Activated CD8-positive, alpha-beta T cell treated with anti-CD3 and anti-CD28 coated beads for 36 hours (primary cell): ENCODE measurements at regions not wholly inside any gene's neighbourhood (a gene's known extent, or its start where the extent isn't known, plus 50 kb on each side); places are given as distances from the start of the nearest gene placed in this dataset.

Source experiments
- ATAC-seq: fragments of 200-7000 bp; cut with Tn5 transposase; one replicate; pipeline ENCODE4 v1.10.0; 2021; ENCODE audit warnings: mild to moderate bottlenecking, moderate library complexity
- CTCF ChIA-PET: fragments of 350-600 bp; sonication (Branson Sonifier 250); formaldehyde crosslinking; loops from one replicate; lab custom pipeline; 2021; ENCODE audit warnings: antibody characterized with exemption; lab: Charles Lee
- POLR2A ChIA-PET: fragments of 350-600 bp; sonication (Branson Sonifier 250); formaldehyde crosslinking; loops from one replicate; lab custom pipeline; 2021; ENCODE audit warnings: antibody characterized with exemption; lab: Charles Lee
- DNase-seq: peaks from one replicate; pipeline ENCODE4 v3.0.0-alpha.2; 2020
- H3K27ac Mint-ChIP-seq: one replicate; pipeline ENCODE4 v1.8.0; 2021; ENCODE audit warnings: mild to moderate bottlenecking, mixed read lengths
- H3K27me3 Mint-ChIP-seq: one replicate; pipeline ENCODE4 v1.8.0; 2021; ENCODE audit warnings: mixed read lengths
- H3K36me3 Mint-ChIP-seq: one replicate; pipeline ENCODE4 v1.8.0; 2021; ENCODE audit warnings: low read depth, mixed read lengths
- H3K4me1 Mint-ChIP-seq: one replicate; pipeline ENCODE4 v1.8.0; 2021; ENCODE audit warnings: low read depth, mixed read lengths
- H3K4me3 Mint-ChIP-seq: one replicate; pipeline ENCODE4 v1.8.0; 2021; ENCODE audit warnings: mild to moderate bottlenecking, moderate library complexity, mixed read lengths
- H3K9me3 Mint-ChIP-seq: one replicate; pipeline ENCODE4 v1.8.0; 2021; ENCODE audit warnings: mixed read lengths
- CTCF ChIP-seq: fragments of 200-600 bp; IDR thresholded peaks from one replicate; pipeline ENCODE4 v1.8.0; 2022; ENCODE audit warnings: antibody characterized with exemption, mild to moderate bottlenecking
- intact Hi-C: fragments of 100-400 bp; cut with micrococcal nuclease; formaldehyde crosslinking; loops from one replicate; pipeline ENCODE4 v1.10.0; 2022

- CTCF ChIA-PET = interaction anchor here (0.6 to 9.9 kb wide), 35 partner anchors 9 to 305 kb away, joined by 3 to 116 read pairs (median 4); no protein-coding TSS in a partner anchor
- POLR2A ChIA-PET = no interaction called here
Measured at GRCh38 chr4:53929311-53929710, 135.1 kb downstream of the CHIC2 start.

GRCh38 chr4:53928825-53929224 is 135.6 kb downstream of the CHIC2 start:
- Mint-ChIP-seq H3K27ac (no peak overlapping the region), H3K36me3 (no peaks in the 10 kb centered on the region), H3K4me3 (no peak overlapping the region), H3K4me1 (no peaks in the 10 kb centered on the region), H3K27me3 (no peaks in the 10 kb centered on the region), H3K9me3 (no peaks in the 10 kb centered on the region)
- intact Hi-C loops = no loop called here
- no peak for TF ChIP-seq CTCF
- POLR2A ChIA-PET = no interaction called here
- ATAC-seq (no peak), DNase-seq (no peak)
- CTCF ChIA-PET = interaction anchor here (0.8 to 9.9 kb wide), 9 partner anchors 16 to 305 kb away, joined by 3 to 116 read pairs (median 4); no protein-coding TSS in a partner anchor

More at GRCh38 chr4:53929311-53929710, 135.1 kb downstream of the CHIC2 start:
- no peaks in the 10 kb centered on the region for H3K36me3 Mint-ChIP-seq
- H3K27me3 Mint-ChIP-seq = no peaks in the 10 kb centered on the region
- H3K9me3 Mint-ChIP-seq = peaks cover 2% of the 10 kb centered on the region
- intact Hi-C loops = no loop called here
- no peak for DNase-seq
- H3K4me3 Mint-ChIP-seq = no peak overlapping the region
- H3K4me1 Mint-ChIP-seq = no peaks in the 10 kb centered on the region
- H3K27ac Mint-ChIP-seq = no peak overlapping the region
- no peak for TF ChIP-seq CTCF
- ATAC-seq = no peak

- no peaks in the 10 kb centered on the region for H3K9me3 Mint-ChIP-seq
- H3K36me3 Mint-ChIP-seq = no peaks in the 10 kb centered on the region
- POLR2A ChIA-PET = no interaction called here
- DNase-seq = no peak
- no peak for TF ChIP-seq CTCF
- H3K27me3 Mint-ChIP-seq = no peaks in the 10 kb centered on the region
- no peak overlapping the region for H3K4me3 Mint-ChIP-seq
- ATAC-seq = no peak
- CTCF ChIA-PET = interaction anchor here (9.9 kb wide), 1 partner anchor 309 kb away, joined by 101 read pairs; no protein-coding TSS in a partner anchor
- H3K4me1 Mint-ChIP-seq = no peaks in the 10 kb centered on the region
- intact Hi-C loops = no loop called here
- H3K27ac Mint-ChIP-seq = no peak overlapping the region
Measured at GRCh38 chr4:53925050-53925605, 139.3 kb downstream of the CHIC2 start.

- ChIA-PET POLR2A (no interaction called here), CTCF (interaction anchor here (9.9 kb wide), 1 partner anchor 309 kb away, joined by 101 read pairs; no protein-coding TSS in a partner anchor)
- Mint-ChIP-seq H3K36me3 (no peaks in the 10 kb centered on the region), H3K4me3 (no peak overlapping the region), H3K9me3 (no peaks in the 10 kb centered on the region), H3K27ac (no peak overlapping the region), H3K4me1 (no peaks in the 10 kb centered on the region), H3K27me3 (no peaks in the 10 kb centered on the region)
- DNase-seq = no peak
- ATAC-seq = no peak
- intact Hi-C loops = no loop called here
- no peak for TF ChIP-seq CTCF
Measured at GRCh38 chr4:53924333-53925049, 139.9 kb downstream of the CHIC2 start.

GRCh38 chr4:53923921-53924320 is 140.5 kb downstream of the CHIC2 start:
- Mint-ChIP-seq H3K27me3 (no peaks in the 10 kb centered on the region), H3K4me3 (no peak overlapping the region), H3K4me1 (no peaks in the 10 kb centered on the region), H3K27ac (no peak overlapping the region), H3K36me3 (no peaks in the 10 kb centered on the region), H3K9me3 (no peaks in the 10 kb centered on the region)
- no peak for TF ChIP-seq CTCF
- ChIA-PET POLR2A (no interaction called here), CTCF (interaction anchor here (1.5 kb wide), 1 partner anchor 310 kb away, joined by 5 read pairs; no protein-coding TSS in a partner anchor)
- DNase-seq (no peak), ATAC-seq (no peak)
- intact Hi-C loops = no loop called here
